DMS 273 (cell line): ENCODE measurements at regions not wholly inside any gene's neighbourhood (a gene's known extent, or its start where the extent isn't known, plus 50 kb on each side); places are given as distances from the start of the nearest gene placed in this dataset.
"Not testable (repeated sequence)": the region's sequence is repeated elsewhere in the genome, so short reads cannot be mapped to it uniquely, and the experiment has no call there.

Source experiments
- DNase-seq: peaks from one replicate; lab custom pipeline; 2025; ENCODE audit not compliant: unreplicated experiment; lab: John Stamatoyannopoulos, UW

DNA sequence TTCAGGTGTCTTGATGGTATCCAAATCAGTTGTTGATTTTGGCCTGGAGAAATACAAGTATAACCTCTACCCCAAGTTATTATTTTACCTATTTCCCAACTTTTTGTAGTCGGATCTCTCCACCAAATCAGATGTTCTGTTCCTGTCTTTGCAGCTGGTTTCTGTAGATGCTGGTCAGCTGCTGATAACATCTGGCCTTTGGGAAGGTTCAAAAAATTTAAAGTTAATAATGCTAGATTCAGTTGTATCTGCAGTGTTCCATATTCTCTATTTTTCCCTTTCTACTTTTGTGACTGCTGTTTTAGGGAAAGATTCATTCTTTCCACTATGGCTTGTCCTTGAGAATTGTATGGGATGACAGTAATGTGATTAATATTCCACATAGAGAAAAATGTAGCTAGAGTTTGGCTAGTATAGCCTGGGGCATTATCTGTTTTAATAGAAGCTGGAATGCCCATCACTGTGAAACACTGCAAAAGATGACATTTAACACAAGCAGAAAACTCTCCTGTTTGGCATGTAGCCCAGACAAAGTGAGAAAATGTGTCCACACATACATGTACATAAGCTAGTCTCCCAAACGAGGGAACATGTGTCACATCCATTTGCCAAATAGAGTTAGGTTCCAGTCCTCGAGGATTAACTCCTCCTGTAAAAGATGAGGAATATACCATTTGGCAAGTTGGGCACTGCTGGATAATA is 99.2 kb downstream of the ZNF100 start:
- DNase-seq = not testable (repeated sequence)

DNA sequence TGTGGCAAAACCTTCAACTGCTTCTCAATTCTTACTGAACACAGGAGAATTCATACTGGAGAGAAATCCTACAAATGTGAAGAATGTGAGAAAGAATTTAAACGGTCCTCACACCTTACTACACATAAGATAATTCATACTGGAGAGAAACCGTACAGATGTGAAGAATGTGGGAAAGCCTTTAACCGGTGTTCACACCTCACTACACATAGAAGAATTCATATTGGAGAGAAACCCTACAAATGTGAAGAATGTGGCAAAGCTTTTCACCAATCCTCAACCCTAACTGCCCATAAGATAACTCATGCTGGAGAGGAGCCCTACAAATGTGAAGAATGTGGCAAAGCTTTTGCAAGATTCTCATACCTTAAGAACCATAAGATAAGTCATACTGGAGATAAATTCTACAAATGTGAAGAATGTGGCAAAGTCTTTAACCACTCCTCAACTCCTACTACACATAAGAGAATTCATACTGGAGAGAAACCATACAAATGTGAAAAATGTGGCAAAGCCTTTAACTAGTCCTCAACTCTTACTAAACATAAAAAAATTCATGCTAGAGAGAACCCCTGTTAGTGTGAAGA is 111.7 kb downstream of the ZNF100 start:
- DNase-seq = no peak

GRCh38 chr19:21651478-21651877 is 115.9 kb downstream of the ZNF100 start:
- not testable (repeated sequence) for DNase-seq

DNA sequence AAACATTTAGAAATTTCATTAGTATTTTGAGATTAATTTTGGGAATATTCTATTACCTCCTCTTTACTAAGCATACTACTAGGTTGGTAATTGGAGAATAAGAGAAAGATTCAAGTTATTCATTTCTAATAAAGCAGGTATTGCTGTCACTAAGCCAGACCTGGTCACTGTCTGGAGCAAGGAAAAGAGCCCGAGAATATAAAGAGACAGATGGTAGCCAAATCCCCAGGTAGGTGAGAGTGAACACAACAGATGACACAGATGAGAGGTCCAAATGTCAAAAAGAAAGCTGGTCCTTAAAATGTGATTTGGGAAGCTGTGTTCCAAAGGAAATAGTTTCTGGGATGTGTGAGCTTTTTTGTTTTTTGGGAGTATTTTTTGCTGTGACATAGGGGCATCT is 128.6 kb downstream of the ZNF100 start:
- DNase-seq = peak; percentile 14

- DNase-seq = no peak
Measured at GRCh38 chr19:21626924-21627697, 121.7 kb downstream of the ZNF429 start.

- no peak for DNase-seq
Measured at GRCh38 chr19:21626091-21626490, 120.7 kb downstream of the ZNF429 start.

GRCh38 chr19:21622920-21623319 is 117.5 kb downstream of the ZNF429 start:
- DNase-seq = no peak

GRCh38 chr19:21621671-21622070 is 116.3 kb downstream of the ZNF429 start:
- DNase-seq = no peak

- no peak for DNase-seq
Measured at GRCh38 chr19:21617740-21618339, 112.4 kb downstream of the ZNF429 start.

- not testable (repeated sequence) for DNase-seq
Measured at GRCh38 chr19:21614776-21615175, 109.4 kb downstream of the ZNF429 start.

- DNase-seq = not testable (repeated sequence)
Measured at GRCh38 chr19:21613201-21613600, 107.8 kb downstream of the ZNF429 start.

DNA sequence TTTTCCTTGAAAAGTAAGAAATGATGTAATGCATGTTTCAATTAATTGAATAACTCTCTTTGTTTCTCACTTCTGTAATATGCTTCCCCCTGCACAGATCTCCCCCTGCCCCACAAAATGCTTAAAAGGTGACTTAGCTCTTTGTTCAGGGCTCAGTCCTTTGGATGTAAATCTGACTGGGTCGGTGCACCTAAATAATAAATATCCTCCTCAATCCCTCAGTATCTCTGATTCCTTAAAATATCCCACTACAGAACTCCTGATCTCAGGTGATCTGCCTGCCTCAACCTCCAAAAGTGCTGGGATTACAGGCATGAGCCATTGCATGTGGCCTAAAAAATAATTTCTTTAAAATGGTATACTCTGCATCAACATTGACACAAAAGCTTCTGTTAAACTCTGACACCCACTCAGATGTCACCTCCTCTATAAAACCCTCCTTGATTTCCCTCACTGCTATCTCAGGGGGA is 107.0 kb downstream of the ZNF429 start:
- no peak for DNase-seq

DNA sequence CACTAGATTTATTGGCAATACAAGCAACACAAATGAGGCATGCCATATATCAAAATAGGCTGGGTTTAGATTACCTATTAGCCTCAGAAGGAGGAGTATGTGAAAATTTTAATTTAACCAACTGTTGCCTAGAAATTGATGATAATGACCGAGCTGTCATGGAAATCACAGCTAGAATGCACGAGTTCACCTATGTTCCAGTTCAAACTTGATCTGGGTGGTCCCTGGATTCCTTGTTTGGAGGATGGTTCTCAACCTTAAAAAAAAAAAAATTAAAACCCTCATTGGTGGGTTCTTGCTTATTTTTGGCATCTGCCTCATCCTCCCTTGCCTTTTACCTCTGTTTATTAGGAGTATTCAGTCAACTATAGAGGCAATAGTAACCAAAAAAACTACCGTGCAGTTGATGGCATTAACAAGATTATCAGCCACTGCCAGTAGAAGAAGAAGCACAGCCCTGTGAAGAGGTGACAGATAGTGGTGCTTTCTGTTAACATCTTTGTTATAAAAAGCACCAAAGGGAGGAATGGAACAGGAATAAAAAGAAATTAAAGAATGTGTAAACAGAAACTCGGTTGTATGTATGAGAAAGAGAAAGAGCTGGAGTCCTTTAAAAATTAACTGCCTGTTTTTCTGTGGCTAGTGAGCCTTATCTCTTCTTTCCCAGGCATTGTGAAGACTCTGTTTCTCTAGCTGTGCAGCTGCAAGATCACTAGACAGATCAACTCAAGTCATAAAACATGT is 106.4 kb downstream of the ZNF429 start:
- DNase-seq = no peak

DNA sequence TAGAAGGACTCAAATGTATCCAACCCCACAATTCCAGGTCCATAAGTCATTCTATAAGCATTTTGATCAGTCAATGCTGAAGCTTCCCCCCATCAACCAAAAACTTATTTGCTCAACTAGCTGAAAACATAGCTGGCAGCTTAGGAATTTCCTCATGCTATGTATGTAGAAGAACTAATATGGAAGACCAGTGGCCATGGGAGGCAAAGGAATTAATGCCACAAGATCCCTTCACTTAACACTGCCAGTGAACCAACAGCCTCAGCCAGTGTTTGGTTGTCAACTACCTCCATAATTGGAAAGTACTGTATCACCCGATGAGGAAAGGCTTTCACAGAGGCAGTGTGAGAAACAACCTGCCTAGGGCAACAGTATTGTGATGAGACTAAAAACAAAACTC is 105.4 kb downstream of the ZNF429 start:
- no peak for DNase-seq

GRCh38 chr19:21610341-21610740 is 104.9 kb downstream of the ZNF429 start:
- no peak for DNase-seq

- no peak for DNase-seq
Measured at GRCh38 chr19:21608571-21608970, 103.2 kb downstream of the ZNF429 start.

GRCh38 chr19:21607449-21607848 is 102.0 kb downstream of the ZNF429 start:
- DNase-seq = no peak

GRCh38 chr19:21607011-21607410 is 101.6 kb downstream of the ZNF429 start:
- not testable (repeated sequence) for DNase-seq

DNA sequence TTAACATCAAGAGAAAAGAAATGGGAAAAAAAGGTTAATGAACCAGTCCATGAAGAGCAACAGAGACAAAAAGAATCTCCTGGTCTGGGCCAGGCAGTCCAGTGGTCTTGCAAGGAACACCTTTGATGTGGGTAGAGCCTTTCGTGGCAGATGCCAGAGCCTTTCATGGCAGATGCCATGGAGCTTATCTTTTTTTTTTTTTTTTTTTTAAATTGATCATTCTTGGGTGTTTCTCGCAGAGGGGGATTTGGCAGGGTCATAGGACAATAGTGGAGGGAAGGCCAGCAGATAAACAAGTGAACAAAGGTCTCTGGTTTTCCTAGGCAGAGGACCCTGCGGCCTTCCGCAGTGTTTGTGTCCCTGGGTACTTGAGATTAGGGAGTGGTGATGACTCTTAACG is 100.9 kb downstream of the ZNF429 start:
- not testable (repeated sequence) for DNase-seq

GRCh38 chr19:21604951-21605476 is 99.6 kb downstream of the ZNF429 start:
- DNase-seq = peak; percentile 25
